ENCODE measurements at regions not wholly inside any gene's neighbourhood (a gene's known extent, or its start where the extent isn't known, plus 50 kb on each side); places are given as distances from the start of the nearest gene placed in this dataset.

DNA sequence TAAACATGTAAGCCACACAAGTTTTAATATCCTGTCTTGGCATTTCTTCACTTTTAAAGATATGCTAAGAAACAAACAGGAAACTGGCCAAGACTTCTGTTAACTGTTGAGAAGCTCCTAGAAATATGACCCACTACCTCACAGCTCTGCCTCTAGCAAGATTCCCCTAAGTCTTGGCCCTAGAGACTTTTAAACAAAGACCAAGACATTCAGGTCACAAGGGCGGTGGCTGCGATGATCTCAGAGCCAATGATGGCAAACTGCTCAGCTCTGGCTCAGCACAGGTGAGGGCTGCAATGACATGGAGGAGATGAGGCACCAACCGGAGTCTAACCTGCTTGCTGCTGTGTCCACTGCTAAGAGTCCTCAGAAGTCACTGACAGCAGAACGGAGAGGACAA lies 114.8 kb downstream of the SUCLA2 start:
- Histone ChIP-seq H3K79me2 (ENCODE audit: insufficient read depth, low read length) (no peaks in the 10 kb centered on the region), H3K4me2 (ENCODE audit: low read depth, low read length) (no peak overlapping the region), H3K9me3 (ENCODE audit: low read length) (no peaks in the 10 kb centered on the region), H3K9ac (ENCODE audit: insufficient read depth, low read depth, low read length) (no peak overlapping the region), H4K20me1 (ENCODE audit: insufficient read depth, low read length) (no peaks in the 10 kb centered on the region), H3K4me1 (ENCODE audit: insufficient read depth, low read length) (no peaks in the 10 kb centered on the region), H3K4me3 (replicated peaks in 1 of 3; ENCODE audit: insufficient read depth in 1 of 3, low read depth in 2 of 3, low read length in 3 of 3) (no peak overlapping the region), H3K27ac (ENCODE audit: extremely low read length, insufficient read depth, low read length) (no peak overlapping the region), H3K27me3 (ENCODE audit: control insufficient read depth in 1 of 2, insufficient read depth in 2 of 2, low read length in 2 of 2) (no peaks in the 10 kb centered on the region), H2AFZ (ENCODE audit: low read length) (no peak overlapping the region), H3K36me3 (replicated peaks in 1 of 2; ENCODE audit: control insufficient read depth in 1 of 2, insufficient read depth in 2 of 2, low read length in 2 of 2) (no peaks in the 10 kb centered on the region)
- FAIRE-seq (no peak), ATAC-seq (no peak), DNase-seq (ENCODE audit: low spot score) (no peak)
- no TSS peak for BruUV-seq (replicated peaks)
- TF ChIP-seq, protein P1, sequence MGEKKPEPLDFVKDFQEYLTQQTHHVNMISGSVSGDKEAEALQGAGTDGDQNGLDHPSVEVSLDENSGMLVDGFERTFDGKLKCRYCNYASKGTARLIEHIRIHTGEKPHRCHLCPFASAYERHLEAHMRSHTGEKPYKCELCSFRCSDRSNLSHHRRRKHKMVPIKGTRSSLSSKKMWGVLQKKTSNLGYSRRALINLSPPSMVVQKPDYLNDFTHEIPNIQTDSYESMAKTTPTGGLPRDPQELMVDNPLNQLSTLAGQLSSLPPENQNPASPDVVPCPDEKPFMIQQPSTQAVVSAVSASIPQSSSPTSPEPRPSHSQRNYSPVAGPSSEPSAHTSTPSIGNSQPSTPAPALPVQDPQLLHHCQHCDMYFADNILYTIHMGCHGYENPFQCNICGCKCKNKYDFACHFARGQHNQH (CRISPR knock-in tag; IDR thresholded peaks at IDR 0.05): no peak
- no peak for TF ChIP-seq KLF6 (CRISPR knock-in tag; IDR thresholded peaks at IDR 0.05)
- TF ChIP-seq, protein P2, sequence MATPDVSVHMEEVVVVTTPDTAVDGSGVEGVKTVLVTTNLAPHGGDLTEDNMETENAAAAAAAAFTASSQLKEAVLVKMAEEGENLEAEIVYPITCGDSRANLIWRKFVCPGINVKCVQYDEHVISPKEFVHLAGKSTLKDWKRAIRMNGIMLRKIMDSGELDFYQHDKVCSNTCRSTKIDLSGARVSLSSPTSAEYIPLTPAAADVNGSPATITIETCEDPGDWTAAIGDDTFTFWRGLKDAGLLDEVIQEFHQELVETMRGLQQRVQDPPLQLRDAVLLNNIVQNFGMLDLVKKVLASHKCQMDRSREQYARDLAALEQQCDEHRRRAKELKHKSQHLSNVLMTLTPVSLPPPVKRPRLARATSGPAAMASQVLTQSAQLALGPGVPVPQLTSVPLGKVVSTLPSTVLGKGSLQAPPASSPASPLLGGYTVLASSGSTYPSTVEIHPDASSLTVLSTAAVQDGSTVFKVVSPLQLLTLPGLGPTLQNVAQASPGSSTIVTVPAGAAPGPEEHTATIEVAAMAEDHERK (CRISPR knock-in tag; IDR thresholded peaks at IDR 0.05; ENCODE audit: low read depth): no peak
- TF ChIP-seq, protein P3, sequence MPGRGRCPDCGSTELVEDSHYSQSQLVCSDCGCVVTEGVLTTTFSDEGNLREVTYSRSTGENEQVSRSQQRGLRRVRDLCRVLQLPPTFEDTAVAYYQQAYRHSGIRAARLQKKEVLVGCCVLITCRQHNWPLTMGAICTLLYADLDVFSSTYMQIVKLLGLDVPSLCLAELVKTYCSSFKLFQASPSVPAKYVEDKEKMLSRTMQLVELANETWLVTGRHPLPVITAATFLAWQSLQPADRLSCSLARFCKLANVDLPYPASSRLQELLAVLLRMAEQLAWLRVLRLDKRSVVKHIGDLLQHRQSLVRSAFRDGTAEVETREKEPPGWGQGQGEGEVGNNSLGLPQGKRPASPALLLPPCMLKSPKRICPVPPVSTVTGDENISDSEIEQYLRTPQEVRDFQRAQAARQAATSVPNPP (CRISPR knock-in tag; IDR thresholded peaks at IDR 0.05): no peak
- TF ChIP-seq, protein P4, sequence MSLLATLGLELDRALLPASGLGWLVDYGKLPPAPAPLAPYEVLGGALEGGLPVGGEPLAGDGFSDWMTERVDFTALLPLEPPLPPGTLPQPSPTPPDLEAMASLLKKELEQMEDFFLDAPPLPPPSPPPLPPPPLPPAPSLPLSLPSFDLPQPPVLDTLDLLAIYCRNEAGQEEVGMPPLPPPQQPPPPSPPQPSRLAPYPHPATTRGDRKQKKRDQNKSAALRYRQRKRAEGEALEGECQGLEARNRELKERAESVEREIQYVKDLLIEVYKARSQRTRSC (CRISPR knock-in tag; IDR thresholded peaks at IDR 0.05; ENCODE audit: low read depth): no peak
- no peak for TF ChIP-seq CEBPG (CRISPR knock-in tag; IDR thresholded peaks at IDR 0.05)
- no peak for TF ChIP-seq TBP (CRISPR knock-in tag; IDR thresholded peaks at IDR 0.05)
- no peak for TF ChIP-seq PCBP2 (optimal IDR thresholded peaks at IDR 0.05; ENCODE audit: low read depth, low read length, poor library complexity, severe bottlenecking)
- intact Hi-C loops (cut with micrococcal nuclease; ENCODE audit: unreplicated experiment) (no loop called here), in situ Hi-C loops (cut with HindIII; ENCODE audit: extremely low pct_ligation_motif_present, low pct_unique_long_range_greater_than_20kb) (no loop called here)
- ChIA-PET CTCF (ENCODE audit: low intra/inter-chr PET ratio, low total read pairs) (no interaction called here), POLR2A (no interaction called here)
- WGBS (ENCODE audit: low lambda C conversion rate): 100% methylated on average over 4 of the region's 4 CpGs

All from HepG2 (cell line).